ENCODE measurements at regions not wholly inside any gene's neighbourhood (a gene's known extent, or its start where the extent isn't known, plus 50 kb on each side); places are given as distances from the start of the nearest gene placed in this dataset.

- Histone ChIP-seq H3K4me1 (ENCODE audit: control insufficient read depth in 1 of 2, insufficient read depth in 2 of 2, low read length in 2 of 2) (no peaks in the 10 kb centered on the region), H3K9ac (ENCODE audit: insufficient read depth, low read length, poor library complexity, severe bottlenecking) (no peak overlapping the region), H3K79me2 (ENCODE audit: insufficient read depth, low read length) (no peaks in the 10 kb centered on the region), H3K4me3 (replicated peaks in 1 of 3; ENCODE audit: low read depth in 2 of 3, low read length in 3 of 3) (no peak overlapping the region), H2AFZ (ENCODE audit: insufficient read depth, low read depth, low read length, poor library complexity, severe bottlenecking) (no peak overlapping the region), H3K36me3 (replicated peaks in 1 of 2; ENCODE audit: control insufficient read depth in 1 of 2, insufficient read depth in 2 of 2, low read length in 2 of 2) (no peaks in the 10 kb centered on the region), H4K20me1 (ENCODE audit: insufficient read depth, low read length) (no peaks in the 10 kb centered on the region), H3K4me2 (replicated peaks; ENCODE audit: extremely low read depth, low read length, poor library complexity, severe bottlenecking) (no peak overlapping the region), H3K27me3 (ENCODE audit: control insufficient read depth in 2 of 2, insufficient read depth in 2 of 2, low read length in 2 of 2) (no peaks in the 10 kb centered on the region), H3K27ac (ENCODE audit: low read depth in 1 of 2, low read length in 2 of 2) (no peak overlapping the region), H3K9me3 (replicated peaks in 1 of 2; ENCODE audit: control insufficient read depth in 1 of 2, insufficient read depth in 1 of 2, low read length in 2 of 2) (no peaks in the 10 kb centered on the region)
- no peaks in the 10 kb centered on the region for H3K4me1 Mint-ChIP-seq
- DNase-seq, result no peak
- no peak overlapping the region for H3K4me3 Mint-ChIP-seq
- H3K27me3 Mint-ChIP-seq (ENCODE audit: low read depth in 3 of 3), result peaks cover 0 to 2% (median 0%) of the 10 kb centered on the region in 3 donors
- intact Hi-C loops (cut with micrococcal nuclease), result no loop called here
- TF ChIP-seq CTCF (IDR thresholded peaks at IDR 0.05), result no peak
- H3K36me3 Mint-ChIP-seq, result no peaks in the 10 kb centered on the region
- no peak overlapping the region for H3K27ac Mint-ChIP-seq
- H3K9me3 Mint-ChIP-seq, result peaks cover 0 to 2% (median 0%) of the 10 kb centered on the region in 7 donors
- WGBS (ENCODE audit: insufficient coverage), result no CpG with 5 or more reads among the region's 1 CpG
Measured at GRCh38 chr4:120352739-120353138, 286.1 kb upstream of the MAD2L1 start.

GRCh38 chr4:120348948-120349347 lies 282.3 kb upstream of the MAD2L1 start:
- H3K4me1 ChIP-seq (ENCODE audit: control insufficient read depth in 1 of 2, insufficient read depth in 2 of 2, low read length in 2 of 2), result no peaks in the 10 kb centered on the region
- no peaks in the 10 kb centered on the region for H3K27me3 ChIP-seq (ENCODE audit: control insufficient read depth in 2 of 2, insufficient read depth in 2 of 2, low read length in 2 of 2)
- Mint-ChIP-seq H3K9me3 (no peaks in the 10 kb centered on the region), H3K4me1 (no peaks in the 10 kb centered on the region), H3K27ac (no peak overlapping the region), H3K4me3 (no peak overlapping the region), H3K27me3 (ENCODE audit: low read depth in 3 of 3) (peaks cover 0 to 2% (median 0%) of the 10 kb centered on the region in 3 donors), H3K36me3 (no peaks in the 10 kb centered on the region)
- H3K36me3 ChIP-seq (replicated peaks in 1 of 2; ENCODE audit: control insufficient read depth in 1 of 2, insufficient read depth in 2 of 2, low read length in 2 of 2), result no peaks in the 10 kb centered on the region
- H2AFZ ChIP-seq (ENCODE audit: insufficient read depth, low read depth, low read length, poor library complexity, severe bottlenecking), result no peak overlapping the region
- H3K27ac ChIP-seq (ENCODE audit: low read depth in 1 of 2, low read length in 2 of 2), result no peak overlapping the region
- H3K4me3 ChIP-seq (replicated peaks in 1 of 3; ENCODE audit: low read depth in 2 of 3, low read length in 3 of 3), result no peak overlapping the region
- H3K4me2 ChIP-seq (replicated peaks; ENCODE audit: extremely low read depth, low read length, poor library complexity, severe bottlenecking), result no peak overlapping the region
- no CpG with 5 or more reads among the region's 1 CpG for WGBS (ENCODE audit: insufficient coverage)
- intact Hi-C loops (cut with micrococcal nuclease), result no loop called here
- H3K9me3 ChIP-seq (replicated peaks in 1 of 2; ENCODE audit: control insufficient read depth in 1 of 2, insufficient read depth in 1 of 2, low read length in 2 of 2), result no peaks in the 10 kb centered on the region
- TF ChIP-seq CTCF (IDR thresholded peaks at IDR 0.05), result no peak
- no peaks in the 10 kb centered on the region for H4K20me1 ChIP-seq (ENCODE audit: insufficient read depth, low read length)
- DNase-seq, result no peak
- H3K79me2 ChIP-seq (ENCODE audit: insufficient read depth, low read length), result no peaks in the 10 kb centered on the region
- no peak overlapping the region for H3K9ac ChIP-seq (ENCODE audit: insufficient read depth, low read length, poor library complexity, severe bottlenecking)
